HL-60 (cell line): ENCODE measurements at regions not wholly inside any gene's neighbourhood (a gene's known extent, or its start where the extent isn't known, plus 50 kb on each side); places are given as distances from the start of the nearest gene placed in this dataset.
A peak's percentile ranks its signal among the peaks of the same experiment; 100 is the strongest.

Experiments
- DNase-seq, 2 experiments: peaks; one replicate each; pipeline ENCODE4 v3.0.0-alpha.2; 2010 to 2020; ENCODE audit warnings: low read depth in 1 of 2, low spot score in 1 of 2
- H3K27ac ChIP-seq: fragments of 250-450 bp; sonication (Bioruptor Pico); replicated peaks from 2 replicates; pipeline ENCODE4 v1.5.1; 2020; ENCODE audit warnings: mild to moderate bottlenecking, moderate library complexity
- H3K27me3 ChIP-seq: fragments of 250-450 bp; sonication (Bioruptor Pico); 2 replicates; pipeline ENCODE4 v1.5.1; 2021; ENCODE audit warnings: mild to moderate bottlenecking, moderate library complexity; ENCODE audit not compliant: insufficient read depth, poor library complexity, severe bottlenecking
- H3K4me3 ChIP-seq: replicated peaks from 2 replicates; pipeline ENCODE4 v1.5.1; 2011; ENCODE audit warnings: mild to moderate bottlenecking, control low read depth, low read length; ENCODE audit not compliant: insufficient read depth
- CTCF ChIP-seq: IDR thresholded peaks from one replicate; pipeline ENCODE4 v1.5.1; 2011; ENCODE audit warnings: low read length, control low read depth, inconsistent platforms; ENCODE audit not compliant: insufficient read depth
- GABPA ChIP-seq: IDR thresholded peaks from 2 replicates; pipeline ENCODE4 v1.6.1; 2012; ENCODE audit warnings: low read depth
- POLR2AphosphoS5 ChIP-seq: IDR thresholded peaks from 2 replicates; pipeline ENCODE4 v1.6.1; 2012; ENCODE audit warnings: low read depth
- REST ChIP-seq: IDR thresholded peaks from 2 replicates; pipeline ENCODE4 v1.6.1; 2012; ENCODE audit warnings: low read depth; ENCODE audit not compliant: insufficient replicate concordance
- SPI1 ChIP-seq: IDR thresholded peaks from 2 replicates; pipeline ENCODE4 v1.6.1; 2012; ENCODE audit warnings: low read depth, mild to moderate bottlenecking, borderline replicate concordance

GRCh38 chr6:7006515-7007191 is 101.1 kb upstream of the RREB1 start:
- Histone ChIP-seq H3K27ac (no peak overlapping the region), H3K27me3 (no peaks in the 10 kb centered on the region), H3K4me3 (no peak overlapping the region)
- TF ChIP-seq POLR2AphosphoS5 (no peak), CTCF (no peak), REST (no peak), SPI1 (no peak), GABPA (no peak)
- no peak for DNase-seq

- no peak for TF ChIP-seq CTCF
- TF ChIP-seq POLR2AphosphoS5 = no peak
- TF ChIP-seq SPI1 = no peak
- TF ChIP-seq REST = no peak
- no peak for TF ChIP-seq GABPA
- no peak for DNase-seq
- Histone ChIP-seq H3K27me3 (no peaks in the 10 kb centered on the region), H3K27ac (no peak overlapping the region), H3K4me3 (no peak overlapping the region)
Measured at GRCh38 chr6:7008451-7008988, 99.2 kb upstream of the RREB1 start.

GRCh38 chr6:7016226-7016625 is 91.5 kb upstream of the RREB1 start:
- DNase-seq = peak in 1 of 2 experiments; percentile 25
- H3K27me3 ChIP-seq = no peaks in the 10 kb centered on the region
- H3K4me3 ChIP-seq = no peak overlapping the region
- H3K27ac ChIP-seq = no peak overlapping the region
- TF ChIP-seq GABPA (no peak), SPI1 (no peak), REST (no peak), CTCF (no peak), POLR2AphosphoS5 (no peak)
